ENCODE measurements at regions not wholly inside any gene's neighbourhood (a gene's known extent, or its start where the extent isn't known, plus 50 kb on each side); places are given as distances from the start of the nearest gene placed in this dataset.

GRCh38 chr20:50425076-50425475 lies 85.1 kb upstream of the PTPN1 start:
- no peak for TF ChIP-seq MYC (IDR thresholded peaks at IDR 0.05; ENCODE audit: low read depth, low read length)
- TF ChIP-seq, protein P1, sequence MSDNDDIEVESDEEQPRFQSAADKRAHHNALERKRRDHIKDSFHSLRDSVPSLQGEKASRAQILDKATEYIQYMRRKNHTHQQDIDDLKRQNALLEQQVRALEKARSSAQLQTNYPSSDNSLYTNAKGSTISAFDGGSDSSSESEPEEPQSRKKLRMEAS (IDR thresholded peaks at IDR 0.05; ENCODE audit: low read depth, low read length) = no peak
- no peak for TF ChIP-seq POLR2A (IDR thresholded peaks at IDR 0.05; ENCODE audit: extremely low read depth, insufficient read length)

Data from NB4 (cell line).